HFF-Myc (cell line): ENCODE measurements at regions not wholly inside any gene's neighbourhood (a gene's known extent, or its start where the extent isn't known, plus 50 kb on each side); places are given as distances from the start of the nearest gene placed in this dataset.
"Not testable (repeated sequence)": the region's sequence is repeated elsewhere in the genome, so short reads cannot be mapped to it uniquely, and the experiment has no call there.

Experiments
- DNase-seq: peaks from one replicate; pipeline ENCODE4 v3.0.0-alpha.2; 2011; ENCODE audit warnings: low read depth; ENCODE audit errors: extremely low read depth
- H3K4me3 ChIP-seq: replicated peaks from 2 replicates; pipeline ENCODE4 v1.5.1; 2011; ENCODE audit warnings: low read depth, mild to moderate bottlenecking, control low read depth, low read length
- TF ChIP-seq, protein P1 (sequence below): IDR thresholded peaks from 2 replicates; pipeline ENCODE4 v1.5.1; 2012; ENCODE audit warnings: mild to moderate bottlenecking, low read depth, low read length, control low read depth; ENCODE audit errors: missing control alignments

- TF ChIP-seq, protein P1, sequence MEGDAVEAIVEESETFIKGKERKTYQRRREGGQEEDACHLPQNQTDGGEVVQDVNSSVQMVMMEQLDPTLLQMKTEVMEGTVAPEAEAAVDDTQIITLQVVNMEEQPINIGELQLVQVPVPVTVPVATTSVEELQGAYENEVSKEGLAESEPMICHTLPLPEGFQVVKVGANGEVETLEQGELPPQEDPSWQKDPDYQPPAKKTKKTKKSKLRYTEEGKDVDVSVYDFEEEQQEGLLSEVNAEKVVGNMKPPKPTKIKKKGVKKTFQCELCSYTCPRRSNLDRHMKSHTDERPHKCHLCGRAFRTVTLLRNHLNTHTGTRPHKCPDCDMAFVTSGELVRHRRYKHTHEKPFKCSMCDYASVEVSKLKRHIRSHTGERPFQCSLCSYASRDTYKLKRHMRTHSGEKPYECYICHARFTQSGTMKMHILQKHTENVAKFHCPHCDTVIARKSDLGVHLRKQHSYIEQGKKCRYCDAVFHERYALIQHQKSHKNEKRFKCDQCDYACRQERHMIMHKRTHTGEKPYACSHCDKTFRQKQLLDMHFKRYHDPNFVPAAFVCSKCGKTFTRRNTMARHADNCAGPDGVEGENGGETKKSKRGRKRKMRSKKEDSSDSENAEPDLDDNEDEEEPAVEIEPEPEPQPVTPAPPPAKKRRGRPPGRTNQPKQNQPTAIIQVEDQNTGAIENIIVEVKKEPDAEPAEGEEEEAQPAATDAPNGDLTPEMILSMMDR, result no peak
These were observed 680.5 kb upstream of the NOVA1 start for GRCh38 chr14:27278341-27278740.

GRCh38 chr14:27305441-27305945 is 707.7 kb upstream of the NOVA1 start:
- TF ChIP-seq, protein P1, result no peak
- DNase-seq, result no peak
- H3K4me3 ChIP-seq, result no peak overlapping the region

More at GRCh38 chr14:27278341-27278740, 680.5 kb upstream of the NOVA1 start:
- no peak for DNase-seq
- H3K4me3 ChIP-seq, result no peak overlapping the region

DNA sequence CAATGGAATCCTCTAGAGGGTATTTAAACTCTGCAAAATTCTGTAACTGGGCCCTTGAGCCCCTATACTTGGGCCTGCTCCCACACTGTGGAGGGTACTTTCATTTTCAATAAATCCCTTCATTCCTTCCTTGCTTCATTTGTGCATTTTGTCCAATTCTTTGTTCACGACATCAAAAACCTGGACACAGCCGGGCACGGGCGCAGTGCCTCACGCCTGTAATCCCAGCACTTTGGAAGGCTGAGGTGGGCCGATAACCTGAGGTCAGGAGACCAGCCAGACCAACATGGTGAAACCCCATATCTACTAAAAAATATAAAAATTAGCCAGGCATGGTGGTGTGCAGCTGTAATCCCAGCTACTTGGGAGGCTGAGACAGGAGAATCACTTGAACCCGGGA is 714.9 kb upstream of the NOVA1 start:
- not testable (repeated sequence) for H3K4me3 ChIP-seq, DNase-seq

- DNase-seq, result no peak
- TF ChIP-seq, protein P1, result no peak
- no peak overlapping the region for H3K4me3 ChIP-seq
These were observed 716.4 kb upstream of the NOVA1 start for GRCh38 chr14:27314231-27314630.

DNA sequence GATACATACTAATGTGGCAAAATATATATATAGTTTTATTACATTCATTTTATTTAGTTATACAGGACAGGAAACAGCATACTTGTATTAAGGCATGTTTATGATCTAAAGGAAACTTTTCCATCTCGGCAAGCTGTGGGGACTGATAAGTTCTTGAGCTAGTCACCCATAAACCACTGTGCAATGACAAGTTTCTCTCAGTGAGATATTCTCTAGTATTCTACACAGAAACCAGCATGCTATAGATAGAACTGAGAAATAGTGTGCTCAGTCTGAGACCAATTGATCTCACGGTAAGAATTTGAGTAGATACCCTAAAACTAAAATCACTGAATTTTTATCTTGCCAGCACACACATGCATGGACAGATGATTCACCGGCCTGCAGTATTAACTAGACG is 717.6 kb upstream of the NOVA1 start:
- DNase-seq, result no peak
- H3K4me3 ChIP-seq, result no peak overlapping the region
- TF ChIP-seq, protein P1, result no peak

GRCh38 chr14:27315947-27316346 is 718.1 kb upstream of the NOVA1 start:
- no peak for DNase-seq
- TF ChIP-seq, protein P1, result no peak
- no peak overlapping the region for H3K4me3 ChIP-seq

- TF ChIP-seq, protein P1, result no peak
- no peak for DNase-seq
- no peak overlapping the region for H3K4me3 ChIP-seq
These were observed 721.1 kb upstream of the NOVA1 start for GRCh38 chr14:27318774-27319420.
